CD4-positive, CD25-positive, alpha-beta regulatory T cell (primary cell): ENCODE measurements at regions not wholly inside any gene's neighbourhood (a gene's known extent, or its start where the extent isn't known, plus 50 kb on each side); places are given as distances from the start of the nearest gene placed in this dataset.
A peak's percentile ranks its signal among the peaks of the same experiment; 100 is the strongest.

ENCODE experiments used
- ATAC-seq, 2 donors: fragments of 150-1000 bp; cut with Tn5 transposase; one replicate each; pipeline ENCODE4 v1.10.0; 2021; ENCODE audit warnings: low read depth in 2 of 2, moderate number of reproducible peaks in 2 of 2, moderate library complexity in 1 of 2
- DNase-seq, 3 donors: peaks; one replicate each; pipeline versions ENCODE4 v3.0.0 to v3.0.0-alpha.2; 2012 to 2022; ENCODE audit warnings: mixed read lengths in 1 of 3
- H3K27ac ChIP-seq: one replicate; pipeline ENCODE4 v1.7.0; 2013; ENCODE audit warnings: mild to moderate bottlenecking, low read length; ENCODE audit not compliant: insufficient read depth, poor library complexity, severe bottlenecking
- H3K27me3 ChIP-seq: one replicate; pipeline ENCODE4 v1.7.0; 2013; ENCODE audit warnings: low read length; ENCODE audit not compliant: control insufficient read depth, insufficient read depth
- H3K36me3 ChIP-seq: one replicate; pipeline ENCODE4 v1.7.0; 2013; ENCODE audit warnings: mild to moderate bottlenecking, low read length, moderate library complexity; ENCODE audit not compliant: control insufficient read depth, insufficient read depth
- H3K4me1 ChIP-seq: 2 replicates; pipeline ENCODE4 v1.7.0; 2013; ENCODE audit warnings: mild to moderate bottlenecking, low read length; ENCODE audit not compliant: insufficient read depth, control insufficient read depth, poor library complexity, severe bottlenecking
- H3K4me3 ChIP-seq: one replicate; pipeline ENCODE4 v1.7.0; 2013; ENCODE audit warnings: low read depth, mild to moderate bottlenecking, low read length, moderate library complexity
- H3K9me3 ChIP-seq, 2 experiments: 1 replicate in 1 of 2; 2 replicates in 1 of 2; pipeline ENCODE4 v1.7.0; 2013; ENCODE audit warnings: low read length in 2 of 2, mild to moderate bottlenecking in 1 of 2, moderate library complexity in 1 of 2; ENCODE audit not compliant: control insufficient read depth in 2 of 2
- H3K27ac Mint-ChIP-seq, 3 donors: one replicate each; pipeline ENCODE4 v1.8.0; 2020 to 2022; ENCODE audit warnings: mild to moderate bottlenecking in 3 of 3, mixed read lengths in 3 of 3, moderate library complexity in 2 of 3
- H3K27me3 Mint-ChIP-seq: one replicate; pipeline ENCODE4 v1.8.0; 2022; ENCODE audit warnings: mild to moderate bottlenecking, mixed read lengths
- H3K36me3 Mint-ChIP-seq: one replicate; pipeline ENCODE4 v1.8.0; 2020; ENCODE audit warnings: mixed read lengths
- H3K4me1 Mint-ChIP-seq, 4 donors: one replicate each; pipeline ENCODE4 v1.8.0; 2020 to 2022; ENCODE audit warnings: mixed read lengths in 4 of 4, mild to moderate bottlenecking in 1 of 4
- H3K4me3 Mint-ChIP-seq, 4 donors: one replicate each; pipeline ENCODE4 v1.8.0; 2020 to 2022; ENCODE audit warnings: mild to moderate bottlenecking in 4 of 4, mixed read lengths in 4 of 4, moderate library complexity in 3 of 4
- H3K9me3 Mint-ChIP-seq, 7 donors: one replicate each; pipeline ENCODE4 v1.8.0; 2020 to 2022; ENCODE audit warnings: mixed read lengths in 7 of 7, mild to moderate bottlenecking in 3 of 7, moderate library complexity in 2 of 7

- no peak for ATAC-seq
- no peak for DNase-seq
- Histone ChIP-seq H3K36me3 (no peaks in the 10 kb centered on the region), H3K4me1 (no peaks in the 10 kb centered on the region), H3K27me3 (no peaks in the 10 kb centered on the region), H3K9me3 (no peaks in the 10 kb centered on the region), H3K4me3 (no peak overlapping the region), H3K27ac (no peak overlapping the region)
- Mint-ChIP-seq H3K4me3 (no peak overlapping the region), H3K27me3 (peaks cover 13% of the 10 kb centered on the region), H3K36me3 (no peaks in the 10 kb centered on the region), H3K9me3 (no peaks in the 10 kb centered on the region), H3K4me1 (peaks cover 0 to 10% (median 1%) of the 10 kb centered on the region in 4 donors), H3K27ac (no peak overlapping the region)
Measured at GRCh38 chr5:54659700-54660131, 142.2 kb downstream of the SNX18 start.

- H3K36me3 ChIP-seq = no peaks in the 10 kb centered on the region
- H3K27me3 Mint-ChIP-seq = peaks cover 19% of the 10 kb centered on the region
- no peak overlapping the region for H3K4me3 ChIP-seq
- no peaks in the 10 kb centered on the region for H3K4me1 ChIP-seq
- H3K9me3 ChIP-seq = no peaks in the 10 kb centered on the region
- no peak overlapping the region for H3K27ac ChIP-seq
- H3K4me3 Mint-ChIP-seq = no peak overlapping the region
- no peak for DNase-seq
- peaks cover 0 to 13% (median 3%) of the 10 kb centered on the region in 4 donors for H3K4me1 Mint-ChIP-seq
- ATAC-seq = no peak
- peaks cover 0 to 3% (median 0%) of the 10 kb centered on the region in 7 donors for H3K9me3 Mint-ChIP-seq
- no peaks in the 10 kb centered on the region for H3K27me3 ChIP-seq
- H3K36me3 Mint-ChIP-seq = no peaks in the 10 kb centered on the region
- no peak overlapping the region for H3K27ac Mint-ChIP-seq
Measured at GRCh38 chr5:54658010-54658409, 140.5 kb downstream of the SNX18 start.

GRCh38 chr5:54656261-54656728 lies 138.7 kb downstream of the SNX18 start:
- Mint-ChIP-seq H3K27ac (peak overlapping the region in 1 of 3 donors; percentile 16), H3K4me3 (no peak overlapping the region), H3K27me3 (peaks cover 19% of the 10 kb centered on the region), H3K9me3 (peaks cover 0 to 3% (median 0%) of the 10 kb centered on the region in 7 donors), H3K4me1 (peaks cover 0 to 13% (median 3%) of the 10 kb centered on the region in 4 donors), H3K36me3 (no peaks in the 10 kb centered on the region)
- H3K4me3 ChIP-seq = no peak overlapping the region
- DNase-seq (no peak), ATAC-seq (no peak)
- H3K27ac ChIP-seq = no peak overlapping the region
- no peaks in the 10 kb centered on the region for H3K27me3 ChIP-seq
- no peaks in the 10 kb centered on the region for H3K9me3 ChIP-seq
- H3K36me3 ChIP-seq = no peaks in the 10 kb centered on the region
- no peaks in the 10 kb centered on the region for H3K4me1 ChIP-seq

- no peaks in the 10 kb centered on the region for H3K27me3 ChIP-seq
- H3K27ac Mint-ChIP-seq = peak overlapping the region in 1 of 3 donors; percentile 16
- peaks cover 0 to 3% (median 0%) of the 10 kb centered on the region in 7 donors for H3K9me3 Mint-ChIP-seq
- no peak for DNase-seq
- no peaks in the 10 kb centered on the region for H3K36me3 Mint-ChIP-seq
- no peak overlapping the region for H3K4me3 ChIP-seq
- H3K4me1 ChIP-seq = no peaks in the 10 kb centered on the region
- H3K27ac ChIP-seq = no peak overlapping the region
- ATAC-seq = no peak
- peaks cover 0 to 13% (median 3%) of the 10 kb centered on the region in 4 donors for H3K4me1 Mint-ChIP-seq
- H3K36me3 ChIP-seq = no peaks in the 10 kb centered on the region
- peaks cover 19% of the 10 kb centered on the region for H3K27me3 Mint-ChIP-seq
- no peak overlapping the region for H3K4me3 Mint-ChIP-seq
- H3K9me3 ChIP-seq = no peaks in the 10 kb centered on the region
Measured at GRCh38 chr5:54655761-54656160, 138.2 kb downstream of the SNX18 start.

- ATAC-seq = no peak
- Histone ChIP-seq H3K27me3 (no peaks in the 10 kb centered on the region), H3K9me3 (no peaks in the 10 kb centered on the region), H3K4me1 (no peaks in the 10 kb centered on the region), H3K27ac (no peak overlapping the region), H3K4me3 (no peak overlapping the region), H3K36me3 (no peaks in the 10 kb centered on the region)
- peaks cover 0 to 13% (median 3%) of the 10 kb centered on the region in 4 donors for H3K4me1 Mint-ChIP-seq
- peaks cover 19% of the 10 kb centered on the region for H3K27me3 Mint-ChIP-seq
- no peak overlapping the region for H3K27ac Mint-ChIP-seq
- no peak overlapping the region for H3K4me3 Mint-ChIP-seq
- no peaks in the 10 kb centered on the region for H3K36me3 Mint-ChIP-seq
- peaks cover 0 to 3% (median 0%) of the 10 kb centered on the region in 7 donors for H3K9me3 Mint-ChIP-seq
- DNase-seq = no peak
Measured at GRCh38 chr5:54655266-54655665, 137.7 kb downstream of the SNX18 start.

- peaks cover 19% of the 10 kb centered on the region for H3K27me3 Mint-ChIP-seq
- H3K4me1 Mint-ChIP-seq = peaks cover 0 to 13% (median 4%) of the 10 kb centered on the region in 4 donors
- ATAC-seq (no peak), DNase-seq (no peak)
- no peak overlapping the region for H3K4me3 ChIP-seq
- H3K36me3 Mint-ChIP-seq = no peaks in the 10 kb centered on the region
- no peak overlapping the region for H3K4me3 Mint-ChIP-seq
- peaks cover 0 to 3% (median 0%) of the 10 kb centered on the region in 7 donors for H3K9me3 Mint-ChIP-seq
- H3K4me1 ChIP-seq = no peaks in the 10 kb centered on the region
- no peaks in the 10 kb centered on the region for H3K9me3 ChIP-seq
- H3K36me3 ChIP-seq = no peaks in the 10 kb centered on the region
- H3K27me3 ChIP-seq = no peaks in the 10 kb centered on the region
- H3K27ac Mint-ChIP-seq = no peak overlapping the region
- H3K27ac ChIP-seq = no peak overlapping the region
Measured at GRCh38 chr5:54653956-54654614, 136.5 kb downstream of the SNX18 start.

GRCh38 chr5:54651482-54652076 lies 134.0 kb downstream of the SNX18 start:
- ATAC-seq (no peak), DNase-seq (no peak)
- Histone ChIP-seq H3K27ac (no peak overlapping the region), H3K4me1 (peaks cover 13% of the 10 kb centered on the region), H3K9me3 (no peaks in the 10 kb centered on the region), H3K27me3 (no peaks in the 10 kb centered on the region), H3K36me3 (no peaks in the 10 kb centered on the region), H3K4me3 (no peak overlapping the region)
- Mint-ChIP-seq H3K4me1 (peaks cover 11 to 27% (median 18%) of the 10 kb centered on the region in 4 donors), H3K36me3 (peaks cover 6% of the 10 kb centered on the region), H3K27me3 (peaks cover 19% of the 10 kb centered on the region), H3K4me3 (no peak overlapping the region), H3K27ac (no peak overlapping the region), H3K9me3 (peaks cover 0 to 3% (median 0%) of the 10 kb centered on the region in 7 donors)
